ENCODE measurements at regions not wholly inside any gene's neighbourhood (a gene's known extent, or its start where the extent isn't known, plus 50 kb on each side); places are given as distances from the start of the nearest gene placed in this dataset.

DNA sequence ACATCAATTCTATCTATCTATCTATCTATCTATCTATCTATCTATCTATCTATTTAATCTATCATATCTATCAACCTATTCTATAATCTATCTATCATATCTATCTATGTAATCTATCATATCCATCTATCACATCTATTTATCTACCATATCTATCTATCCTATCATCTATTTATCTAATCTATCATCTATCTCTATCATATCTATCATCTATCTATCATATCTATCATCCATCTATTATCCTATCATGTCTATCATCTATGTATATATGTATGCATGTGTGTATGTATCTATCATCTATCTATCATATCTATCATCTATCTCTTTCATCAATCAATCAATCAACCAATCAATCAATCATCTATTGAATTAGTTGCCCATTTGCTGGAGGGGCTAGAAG is 159.3 kb upstream of the GALNT17 start:
- TF ChIP-seq, protein P1, sequence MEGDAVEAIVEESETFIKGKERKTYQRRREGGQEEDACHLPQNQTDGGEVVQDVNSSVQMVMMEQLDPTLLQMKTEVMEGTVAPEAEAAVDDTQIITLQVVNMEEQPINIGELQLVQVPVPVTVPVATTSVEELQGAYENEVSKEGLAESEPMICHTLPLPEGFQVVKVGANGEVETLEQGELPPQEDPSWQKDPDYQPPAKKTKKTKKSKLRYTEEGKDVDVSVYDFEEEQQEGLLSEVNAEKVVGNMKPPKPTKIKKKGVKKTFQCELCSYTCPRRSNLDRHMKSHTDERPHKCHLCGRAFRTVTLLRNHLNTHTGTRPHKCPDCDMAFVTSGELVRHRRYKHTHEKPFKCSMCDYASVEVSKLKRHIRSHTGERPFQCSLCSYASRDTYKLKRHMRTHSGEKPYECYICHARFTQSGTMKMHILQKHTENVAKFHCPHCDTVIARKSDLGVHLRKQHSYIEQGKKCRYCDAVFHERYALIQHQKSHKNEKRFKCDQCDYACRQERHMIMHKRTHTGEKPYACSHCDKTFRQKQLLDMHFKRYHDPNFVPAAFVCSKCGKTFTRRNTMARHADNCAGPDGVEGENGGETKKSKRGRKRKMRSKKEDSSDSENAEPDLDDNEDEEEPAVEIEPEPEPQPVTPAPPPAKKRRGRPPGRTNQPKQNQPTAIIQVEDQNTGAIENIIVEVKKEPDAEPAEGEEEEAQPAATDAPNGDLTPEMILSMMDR (IDR thresholded peaks at IDR 0.05): no peak
- no peak for TF ChIP-seq POLR2A (IDR thresholded peaks at IDR 0.05)
